ENCODE measurements at regions not wholly inside any gene's neighbourhood (a gene's known extent, or its start where the extent isn't known, plus 50 kb on each side); places are given as distances from the start of the nearest gene placed in this dataset.

DNA sequence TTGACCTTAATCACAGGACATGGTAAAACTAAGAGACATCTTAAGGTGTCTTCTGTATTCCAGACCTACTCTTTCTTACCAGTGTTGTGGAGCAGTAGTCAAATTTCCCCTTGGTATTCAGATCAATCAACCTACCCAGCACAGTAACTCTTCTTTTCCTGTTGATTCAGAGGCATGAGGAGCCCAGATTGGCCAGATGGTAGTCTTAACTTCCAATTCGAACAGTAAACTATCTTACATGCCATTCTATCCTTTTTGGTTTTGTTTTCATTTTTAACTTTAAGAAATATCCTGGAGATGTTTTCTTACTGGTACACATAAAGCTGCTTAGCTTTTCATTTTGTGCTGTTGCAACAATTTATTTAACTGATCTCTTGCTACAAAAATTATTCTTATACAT lies 630.3 kb upstream of the PKDCC start:
- TF ChIP-seq, protein P1, sequence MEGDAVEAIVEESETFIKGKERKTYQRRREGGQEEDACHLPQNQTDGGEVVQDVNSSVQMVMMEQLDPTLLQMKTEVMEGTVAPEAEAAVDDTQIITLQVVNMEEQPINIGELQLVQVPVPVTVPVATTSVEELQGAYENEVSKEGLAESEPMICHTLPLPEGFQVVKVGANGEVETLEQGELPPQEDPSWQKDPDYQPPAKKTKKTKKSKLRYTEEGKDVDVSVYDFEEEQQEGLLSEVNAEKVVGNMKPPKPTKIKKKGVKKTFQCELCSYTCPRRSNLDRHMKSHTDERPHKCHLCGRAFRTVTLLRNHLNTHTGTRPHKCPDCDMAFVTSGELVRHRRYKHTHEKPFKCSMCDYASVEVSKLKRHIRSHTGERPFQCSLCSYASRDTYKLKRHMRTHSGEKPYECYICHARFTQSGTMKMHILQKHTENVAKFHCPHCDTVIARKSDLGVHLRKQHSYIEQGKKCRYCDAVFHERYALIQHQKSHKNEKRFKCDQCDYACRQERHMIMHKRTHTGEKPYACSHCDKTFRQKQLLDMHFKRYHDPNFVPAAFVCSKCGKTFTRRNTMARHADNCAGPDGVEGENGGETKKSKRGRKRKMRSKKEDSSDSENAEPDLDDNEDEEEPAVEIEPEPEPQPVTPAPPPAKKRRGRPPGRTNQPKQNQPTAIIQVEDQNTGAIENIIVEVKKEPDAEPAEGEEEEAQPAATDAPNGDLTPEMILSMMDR (IDR thresholded peaks at IDR 0.05) = no peak
- no peak for TF ChIP-seq POLR2A (IDR thresholded peaks at IDR 0.05)
